Right atrium auricular region (tissue), 2 donors: ENCODE measurements at regions not wholly inside any gene's neighbourhood (a gene's known extent, or its start where the extent isn't known, plus 50 kb on each side); places are given as distances from the start of the nearest gene placed in this dataset.

Experiments used
- DNase-seq: peaks from one replicate; pipeline ENCODE4 v3.0.0-alpha.2; 2019; ENCODE audit warnings: low spot score
- H3K27ac ChIP-seq, 2 donors: fragments of 200-600 bp; sonication (generic); 1 replicate in 1 of 2; 2 replicates in 1 of 2; pipeline ENCODE4 v1.5.1; 2016 to 2019
- H3K27me3 ChIP-seq, 2 donors: fragments of 200-600 bp; sonication (generic); one replicate each; pipeline versions ENCODE4 v1.5.1 to v1.6.0; 2017 to 2019
- H3K36me3 ChIP-seq: fragments of 200-600 bp; sonication (generic); one replicate; pipeline ENCODE4 v1.5.1; 2016
- H3K4me1 ChIP-seq, 2 donors: fragments of 200-600 bp; sonication (generic); one replicate each; pipeline versions ENCODE4 v1.5.1 to v1.6.0; 2017 to 2019
- H3K4me3 ChIP-seq, 2 donors: fragments of 200-600 bp; sonication (generic); 1 replicate in 1 of 2; 2 replicates in 1 of 2; pipeline ENCODE4 v1.5.1; 2017 to 2019; ENCODE audit warnings: mild to moderate bottlenecking in 1 of 2, moderate library complexity in 1 of 2
- H3K9me3 ChIP-seq, 2 donors: fragments of 200-600 bp; sonication (generic); one replicate each; pipeline ENCODE4 v1.5.1; 2019
- CTCF ChIP-seq, 2 donors: fragments of 200-600 bp; sonication (generic); IDR thresholded peaks; one replicate each; pipeline ENCODE4 v1.5.1; 2019; ENCODE audit warnings: antibody characterized with exemption in 2 of 2

GRCh38 chr4:181760560-181760959 is 482.6 kb upstream of the TENM3 start:
- Histone ChIP-seq H3K27me3 (no peaks in the 10 kb centered on the region), H3K4me1 (no peaks in the 10 kb centered on the region), H3K9me3 (no peaks in the 10 kb centered on the region), H3K27ac (no peak overlapping the region), H3K4me3 (no peak overlapping the region), H3K36me3 (no peaks in the 10 kb centered on the region)
- no peak for DNase-seq
- TF ChIP-seq CTCF (IDR thresholded peaks at IDR 0.05) = no peak

GRCh38 chr4:181761156-181761555 is 482.0 kb upstream of the TENM3 start:
- no peak for DNase-seq
- Histone ChIP-seq H3K36me3 (no peaks in the 10 kb centered on the region), H3K4me1 (no peaks in the 10 kb centered on the region), H3K9me3 (no peaks in the 10 kb centered on the region), H3K27ac (no peak overlapping the region), H3K4me3 (no peak overlapping the region), H3K27me3 (no peaks in the 10 kb centered on the region)
- TF ChIP-seq CTCF (IDR thresholded peaks at IDR 0.05) = no peak

- TF ChIP-seq CTCF (IDR thresholded peaks at IDR 0.05) = no peak
- DNase-seq = no peak
- no peaks in the 10 kb centered on the region for H3K4me1 ChIP-seq
- H3K36me3 ChIP-seq = no peaks in the 10 kb centered on the region
- H3K4me3 ChIP-seq = no peak overlapping the region
- no peaks in the 10 kb centered on the region for H3K9me3 ChIP-seq
- no peak overlapping the region for H3K27ac ChIP-seq
- no peaks in the 10 kb centered on the region for H3K27me3 ChIP-seq
Observed at GRCh38 chr4:181766061-181766548, 477.1 kb upstream of the TENM3 start.

DNA sequence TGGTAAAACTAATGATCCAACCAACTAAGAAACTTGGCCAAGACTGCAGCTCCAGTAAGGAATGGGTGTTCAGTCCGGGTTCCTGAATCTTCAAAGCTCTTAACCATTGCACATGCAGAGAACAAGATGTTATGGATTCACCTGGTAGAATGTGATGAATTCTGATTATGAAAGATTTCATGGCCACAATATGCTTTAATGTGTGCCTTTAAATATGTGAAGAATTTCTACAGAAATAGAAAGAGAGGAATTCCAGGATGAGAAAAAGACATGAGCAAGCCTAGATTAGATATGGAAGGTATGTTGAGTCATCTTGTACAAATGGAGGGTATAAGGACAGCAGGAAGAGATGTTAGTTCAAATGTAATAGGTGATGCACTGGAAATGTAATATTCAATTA is 472.2 kb upstream of the TENM3 start:
- H3K36me3 ChIP-seq = no peaks in the 10 kb centered on the region
- H3K27me3 ChIP-seq = no peaks in the 10 kb centered on the region
- H3K27ac ChIP-seq = no peak overlapping the region
- no peak for DNase-seq
- no peaks in the 10 kb centered on the region for H3K4me1 ChIP-seq
- H3K9me3 ChIP-seq = no peaks in the 10 kb centered on the region
- no peak overlapping the region for H3K4me3 ChIP-seq
- no peak for TF ChIP-seq CTCF (IDR thresholded peaks at IDR 0.05)

DNA sequence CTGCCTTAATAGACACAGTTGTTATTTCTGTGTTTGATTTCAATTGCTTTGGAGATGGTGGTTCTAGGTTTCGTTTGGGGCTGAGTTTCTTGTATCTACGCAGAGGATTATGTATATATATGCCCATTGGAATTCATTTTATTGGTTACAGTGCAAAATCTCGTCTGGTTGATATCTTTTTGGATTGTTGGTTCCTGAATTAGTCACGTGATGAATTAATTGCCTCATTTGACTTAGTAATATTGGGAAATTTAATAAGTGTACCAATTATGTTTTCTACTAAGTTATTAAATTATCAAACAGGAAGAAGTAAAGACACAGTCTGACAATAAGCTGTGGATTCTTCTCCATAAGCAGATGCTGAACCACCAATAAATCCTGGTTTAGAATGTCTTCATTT is 467.9 kb upstream of the TENM3 start:
- H3K27me3 ChIP-seq = no peaks in the 10 kb centered on the region
- H3K4me1 ChIP-seq = no peaks in the 10 kb centered on the region
- no peak overlapping the region for H3K4me3 ChIP-seq
- no peaks in the 10 kb centered on the region for H3K9me3 ChIP-seq
- H3K36me3 ChIP-seq = no peaks in the 10 kb centered on the region
- no peak for TF ChIP-seq CTCF (IDR thresholded peaks at IDR 0.05)
- DNase-seq = no peak
- no peak overlapping the region for H3K27ac ChIP-seq

DNA sequence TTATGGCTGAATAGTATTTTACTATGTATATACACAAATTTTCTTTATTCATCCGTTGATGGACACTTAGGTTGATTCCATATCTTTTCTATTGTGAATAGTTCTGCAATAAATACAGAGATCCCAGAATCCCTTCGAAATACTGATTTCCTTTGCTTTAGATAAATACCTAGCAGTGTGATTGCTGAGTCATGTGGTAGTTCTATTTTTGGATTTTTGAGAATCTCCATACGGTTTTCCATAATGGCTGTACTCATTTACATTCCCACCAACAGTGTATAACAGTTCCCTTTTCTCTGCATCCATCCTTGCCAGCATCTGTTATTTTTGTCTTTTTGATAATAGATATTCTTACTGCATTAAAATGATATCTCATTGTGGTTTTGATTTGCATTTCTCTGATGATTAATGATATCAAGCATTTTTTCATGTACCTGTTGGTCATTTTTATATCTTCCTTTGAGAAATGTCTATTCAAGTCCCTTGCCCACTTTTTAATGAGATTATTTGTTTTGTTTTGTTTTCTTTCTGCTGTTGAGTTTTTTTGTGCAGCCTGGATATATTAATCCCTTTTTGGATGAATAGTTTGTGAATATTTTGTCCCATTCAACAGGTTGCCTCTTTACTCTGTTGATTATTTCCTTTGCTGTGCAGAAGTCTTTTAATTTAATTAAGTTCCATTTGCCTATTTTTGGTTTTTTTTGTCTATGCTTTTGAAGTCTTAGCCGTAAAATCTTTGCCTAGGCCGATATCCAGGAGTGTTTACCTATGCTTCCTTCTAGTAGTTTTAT is 466.7 kb upstream of the TENM3 start:
- no peaks in the 10 kb centered on the region for H3K9me3 ChIP-seq
- no peak overlapping the region for H3K27ac ChIP-seq
- no peaks in the 10 kb centered on the region for H3K36me3 ChIP-seq
- no peaks in the 10 kb centered on the region for H3K4me1 ChIP-seq
- DNase-seq = no peak
- no peak overlapping the region for H3K4me3 ChIP-seq
- no peaks in the 10 kb centered on the region for H3K27me3 ChIP-seq
- no peak for TF ChIP-seq CTCF (IDR thresholded peaks at IDR 0.05)
